ENCODE measurements at regions not wholly inside any gene's neighbourhood (a gene's known extent, or its start where the extent isn't known, plus 50 kb on each side); places are given as distances from the start of the nearest gene placed in this dataset.

DNA sequence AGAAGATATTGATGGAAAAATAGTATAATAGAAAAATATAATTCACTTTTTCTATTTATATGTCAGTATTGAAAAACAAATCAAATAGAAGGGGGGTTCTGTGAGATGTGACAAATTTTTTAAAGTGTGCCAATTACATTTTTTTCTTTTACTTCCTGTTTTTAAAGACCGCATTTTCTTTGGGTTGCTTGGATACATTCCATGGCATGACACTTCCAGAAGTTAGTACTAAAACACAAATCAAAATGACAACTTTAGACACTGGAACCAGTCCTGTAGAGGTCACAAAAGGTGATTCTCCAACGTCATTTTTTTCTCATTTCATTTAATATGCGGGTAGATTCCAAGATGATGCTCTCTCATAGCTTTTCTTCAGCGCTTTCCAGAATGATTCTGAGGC is 116.2 kb upstream of the GNPDA2 start:
- TF ChIP-seq, protein P1, sequence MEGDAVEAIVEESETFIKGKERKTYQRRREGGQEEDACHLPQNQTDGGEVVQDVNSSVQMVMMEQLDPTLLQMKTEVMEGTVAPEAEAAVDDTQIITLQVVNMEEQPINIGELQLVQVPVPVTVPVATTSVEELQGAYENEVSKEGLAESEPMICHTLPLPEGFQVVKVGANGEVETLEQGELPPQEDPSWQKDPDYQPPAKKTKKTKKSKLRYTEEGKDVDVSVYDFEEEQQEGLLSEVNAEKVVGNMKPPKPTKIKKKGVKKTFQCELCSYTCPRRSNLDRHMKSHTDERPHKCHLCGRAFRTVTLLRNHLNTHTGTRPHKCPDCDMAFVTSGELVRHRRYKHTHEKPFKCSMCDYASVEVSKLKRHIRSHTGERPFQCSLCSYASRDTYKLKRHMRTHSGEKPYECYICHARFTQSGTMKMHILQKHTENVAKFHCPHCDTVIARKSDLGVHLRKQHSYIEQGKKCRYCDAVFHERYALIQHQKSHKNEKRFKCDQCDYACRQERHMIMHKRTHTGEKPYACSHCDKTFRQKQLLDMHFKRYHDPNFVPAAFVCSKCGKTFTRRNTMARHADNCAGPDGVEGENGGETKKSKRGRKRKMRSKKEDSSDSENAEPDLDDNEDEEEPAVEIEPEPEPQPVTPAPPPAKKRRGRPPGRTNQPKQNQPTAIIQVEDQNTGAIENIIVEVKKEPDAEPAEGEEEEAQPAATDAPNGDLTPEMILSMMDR (IDR thresholded peaks at IDR 0.05; ENCODE audit: low read depth, low read length, poor library complexity, severe bottlenecking) = no peak
- no peak for TF ChIP-seq EZH2phosphoT487 (IDR thresholded peaks at IDR 0.05; ENCODE audit: borderline replicate concordance, low read length)

All from DOHH2 (cell line).